ENCODE measurements at regions not wholly inside any gene's neighbourhood (a gene's known extent, or its start where the extent isn't known, plus 50 kb on each side); places are given as distances from the start of the nearest gene placed in this dataset.

- CTCF ChIA-PET = no interaction called here
- peaks cover 4% of the 10 kb centered on the region for H3K9me3 ChIP-seq (ENCODE audit: low read depth, low read length, poor library complexity, severe bottlenecking)
- no peak for TF ChIP-seq EZH2 (IDR thresholded peaks at IDR 0.05; ENCODE audit: borderline replicate concordance, low read depth, low read length, poor library complexity, severe bottlenecking)
- TF ChIP-seq CTCF (conservative IDR thresholded peaks at IDR 0.05; ENCODE audit: low read depth, low read length) = peak; percentile 45; the same call in 1 of the 2 replicates
- no peak overlapping the region for H3K27ac ChIP-seq (ENCODE audit: low read depth, low read length, poor library complexity, severe bottlenecking)
- intact Hi-C loops (cut with micrococcal nuclease; ENCODE audit: unreplicated experiment) = no loop called here
- BruUV-seq (replicated peaks) = no TSS peak
- H3K4me3 ChIP-seq (ENCODE audit: low read depth, low read length, poor library complexity, severe bottlenecking) = no peak overlapping the region
- peak; percentile 28 for DNase-seq (ENCODE audit: low spot score)
- POLR2A ChIA-PET (ENCODE audit: low non-redundant PET) = no interaction called here
- no peaks in the 10 kb centered on the region for H3K27me3 ChIP-seq (replicated peaks; ENCODE audit: insufficient read depth, low read depth, low read length, poor library complexity)
- H3K36me3 ChIP-seq (ENCODE audit: insufficient read depth, low read length, poor library complexity, severe bottlenecking) = no peaks in the 10 kb centered on the region
- H3K4me1 ChIP-seq (ENCODE audit: insufficient read depth, low read length, poor library complexity, severe bottlenecking) = peaks cover 6% of the 10 kb centered on the region
These were observed 290.4 kb upstream of the RBMS1 start for GRCh38 chr2:160784034-160784433.

GRCh38 chr2:160790738-160791137 is 297.1 kb upstream of the RBMS1 start:
- POLR2A ChIA-PET (ENCODE audit: low non-redundant PET) = no interaction called here
- DNase-seq (ENCODE audit: low spot score) = no peak
- H3K9me3 ChIP-seq (ENCODE audit: low read depth, low read length, poor library complexity, severe bottlenecking) = no peaks in the 10 kb centered on the region
- H3K4me3 ChIP-seq (ENCODE audit: low read depth, low read length, poor library complexity, severe bottlenecking) = no peak overlapping the region
- TF ChIP-seq EZH2 (IDR thresholded peaks at IDR 0.05; ENCODE audit: borderline replicate concordance, low read depth, low read length, poor library complexity, severe bottlenecking) = no peak
- no peak for TF ChIP-seq CTCF (conservative IDR thresholded peaks at IDR 0.05; ENCODE audit: low read depth, low read length)
- no peaks in the 10 kb centered on the region for H3K36me3 ChIP-seq (ENCODE audit: insufficient read depth, low read length, poor library complexity, severe bottlenecking)
- no TSS peak for BruUV-seq (replicated peaks)
- intact Hi-C loops (cut with micrococcal nuclease; ENCODE audit: unreplicated experiment) = no loop called here
- no peaks in the 10 kb centered on the region for H3K27me3 ChIP-seq (replicated peaks; ENCODE audit: insufficient read depth, low read depth, low read length, poor library complexity)
- H3K27ac ChIP-seq (ENCODE audit: low read depth, low read length, poor library complexity, severe bottlenecking) = no peak overlapping the region
- no peaks in the 10 kb centered on the region for H3K4me1 ChIP-seq (ENCODE audit: insufficient read depth, low read length, poor library complexity, severe bottlenecking)
- CTCF ChIA-PET = no interaction called here

GRCh38 chr2:160791884-160792283 is 298.3 kb upstream of the RBMS1 start:
- Histone ChIP-seq H3K9me3 (ENCODE audit: low read depth, low read length, poor library complexity, severe bottlenecking) (no peaks in the 10 kb centered on the region), H3K27ac (ENCODE audit: low read depth, low read length, poor library complexity, severe bottlenecking) (no peak overlapping the region), H3K4me1 (ENCODE audit: insufficient read depth, low read length, poor library complexity, severe bottlenecking) (no peaks in the 10 kb centered on the region), H3K36me3 (ENCODE audit: insufficient read depth, low read length, poor library complexity, severe bottlenecking) (no peaks in the 10 kb centered on the region), H3K4me3 (ENCODE audit: low read depth, low read length, poor library complexity, severe bottlenecking) (no peak overlapping the region), H3K27me3 (replicated peaks; ENCODE audit: insufficient read depth, low read depth, low read length, poor library complexity) (no peaks in the 10 kb centered on the region)
- intact Hi-C loops (cut with micrococcal nuclease; ENCODE audit: unreplicated experiment) = no loop called here
- ChIA-PET POLR2A (ENCODE audit: low non-redundant PET) (no interaction called here), CTCF (no interaction called here)
- no TSS peak for BruUV-seq (replicated peaks)
- TF ChIP-seq EZH2 (IDR thresholded peaks at IDR 0.05; ENCODE audit: borderline replicate concordance, low read depth, low read length, poor library complexity, severe bottlenecking) = no peak
- no peak for TF ChIP-seq CTCF (conservative IDR thresholded peaks at IDR 0.05; ENCODE audit: low read depth, low read length)
- no peak for DNase-seq (ENCODE audit: low spot score)
